ENCODE measurements at regions not wholly inside any gene's neighbourhood (a gene's known extent, or its start where the extent isn't known, plus 50 kb on each side); places are given as distances from the start of the nearest gene placed in this dataset.

GRCh38 chr10:110404825-110405224 lies 92.9 kb upstream of the DUSP5 start:
- TF ChIP-seq POLR2AphosphoS5 (IDR thresholded peaks at IDR 0.05; ENCODE audit: low read depth, low read length): no peak
- no peak for TF ChIP-seq POLR2A (IDR thresholded peaks at IDR 0.05; ENCODE audit: low read depth, low read length)

Data from GM12892 (cell line).